HG03060 (cell line): ENCODE measurements at regions not wholly inside any gene's neighbourhood (a gene's known extent, or its start where the extent isn't known, plus 50 kb on each side); places are given as distances from the start of the nearest gene placed in this dataset.
A peak's percentile ranks its signal among the peaks of the same experiment; 100 is the strongest.
"Not testable (repeated sequence)": the region's sequence is repeated elsewhere in the genome, so short reads cannot be mapped to it uniquely, and the experiment has no call there.

Experiments
- ATAC-seq: cut with Tn5 transposase; IDR thresholded peaks from one replicate; pipeline ENCODE4 v1.9.1; 2021; ENCODE audit warnings: low read depth, moderate number of reproducible peaks; ENCODE audit not compliant: unreplicated experiment

DNA sequence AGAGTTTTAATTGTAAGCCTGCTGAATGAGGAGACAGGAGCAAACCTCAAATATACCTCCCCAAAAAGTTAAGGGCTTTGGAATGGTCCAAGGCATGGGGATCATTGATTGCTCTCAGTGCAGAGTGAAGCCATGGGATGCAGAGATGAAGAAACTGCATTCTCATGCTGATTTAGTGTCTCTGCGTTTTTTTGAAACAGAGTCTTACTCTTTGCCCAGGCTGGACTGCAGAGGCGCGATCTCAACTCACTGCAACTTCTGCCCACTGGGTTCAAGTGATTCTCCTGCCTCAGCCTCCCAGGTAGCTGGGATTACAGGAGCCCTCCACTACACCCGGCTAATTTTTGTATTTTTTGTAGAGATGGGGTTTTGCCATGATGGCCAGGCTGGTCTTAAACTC, 99.3 kb upstream of the ETV3 start:
- no peak for ATAC-seq

DNA sequence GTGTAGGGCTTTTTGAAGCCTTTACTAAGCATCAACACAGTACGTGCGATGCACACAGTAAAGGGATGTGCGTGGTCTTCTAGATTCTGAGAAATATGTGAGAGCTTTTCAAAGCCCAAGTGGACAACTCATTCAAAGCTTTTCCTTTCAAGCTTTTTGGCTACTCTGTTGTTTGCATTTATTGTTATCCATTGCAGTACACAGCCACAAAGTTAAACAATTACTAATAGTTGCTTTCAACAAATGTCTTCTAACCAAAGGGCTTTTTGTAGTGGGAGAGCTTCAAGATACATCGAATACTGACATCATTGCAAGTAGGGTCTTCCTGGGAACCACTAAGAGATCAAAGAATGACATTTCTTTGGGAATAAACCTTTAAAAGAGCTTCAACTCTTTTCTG, 97.9 kb upstream of the ETV3 start:
- ATAC-seq = no peak

DNA sequence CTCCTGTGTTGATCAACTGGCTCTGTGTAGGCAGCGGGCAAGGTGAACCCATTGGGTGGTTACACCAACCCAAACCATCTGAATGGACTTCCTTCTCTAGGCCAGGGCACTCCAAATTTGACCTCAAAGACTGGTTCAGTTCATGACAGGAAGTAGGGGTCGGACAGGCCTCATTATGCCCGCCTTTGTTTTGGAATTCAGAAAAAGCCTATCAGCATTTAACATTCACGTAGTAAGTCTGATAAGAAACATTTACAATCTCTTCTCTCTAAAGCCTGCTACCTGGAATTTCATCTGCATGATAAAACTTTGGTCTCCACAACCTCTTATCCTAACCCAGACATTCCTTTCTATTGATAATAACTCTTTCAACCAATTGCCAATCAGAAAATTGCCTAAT, 97.1 kb upstream of the ETV3 start:
- no peak for ATAC-seq

DNA sequence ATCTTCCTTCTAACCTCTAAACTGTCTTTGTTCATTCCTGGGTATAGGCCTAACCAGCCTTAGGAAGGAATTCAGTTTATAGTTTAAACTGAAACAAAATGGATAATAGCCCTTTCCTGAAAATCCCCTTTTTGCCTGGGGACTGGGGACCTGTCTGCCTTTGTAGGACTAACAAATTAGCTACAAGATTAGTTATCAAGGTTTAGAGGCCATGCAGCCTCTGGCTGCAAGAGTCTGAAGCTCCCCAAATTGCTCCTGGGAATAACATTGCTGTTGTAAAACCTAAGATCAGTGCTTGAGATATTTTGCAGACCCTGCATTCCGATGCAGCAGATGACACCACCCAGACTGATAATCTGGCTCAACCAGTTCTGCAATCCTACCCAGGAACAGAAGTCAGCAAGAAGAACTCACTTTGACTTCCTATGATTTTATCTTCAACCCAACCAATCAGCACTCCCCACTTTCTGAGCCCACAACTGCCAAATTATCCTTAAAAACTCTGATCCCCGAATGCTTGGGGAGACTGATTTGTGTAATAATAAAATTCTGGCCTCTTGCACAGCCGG, 96.6 kb upstream of the ETV3 start:
- no peak for ATAC-seq

DNA sequence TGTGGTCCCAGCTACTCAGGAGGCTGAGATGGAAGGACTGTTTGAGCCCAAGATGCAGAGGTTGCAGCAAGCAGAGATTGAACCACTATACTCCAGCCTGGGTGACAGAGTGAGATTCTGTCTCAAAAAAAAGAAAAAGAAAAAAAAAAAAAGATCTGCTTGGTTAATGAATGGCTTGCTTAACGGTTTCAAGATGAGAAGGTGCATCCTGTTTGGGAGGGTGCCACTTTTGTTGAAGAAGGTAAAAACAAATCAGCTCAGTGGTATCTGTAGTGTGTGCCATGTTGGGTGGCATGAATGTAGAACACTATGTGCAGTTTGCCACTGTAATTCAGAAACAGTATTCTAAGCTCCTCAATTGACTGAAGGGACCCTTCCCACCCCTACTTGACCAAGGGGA, 94.9 kb upstream of the ETV3 start:
- ATAC-seq = peak; percentile 46

DNA sequence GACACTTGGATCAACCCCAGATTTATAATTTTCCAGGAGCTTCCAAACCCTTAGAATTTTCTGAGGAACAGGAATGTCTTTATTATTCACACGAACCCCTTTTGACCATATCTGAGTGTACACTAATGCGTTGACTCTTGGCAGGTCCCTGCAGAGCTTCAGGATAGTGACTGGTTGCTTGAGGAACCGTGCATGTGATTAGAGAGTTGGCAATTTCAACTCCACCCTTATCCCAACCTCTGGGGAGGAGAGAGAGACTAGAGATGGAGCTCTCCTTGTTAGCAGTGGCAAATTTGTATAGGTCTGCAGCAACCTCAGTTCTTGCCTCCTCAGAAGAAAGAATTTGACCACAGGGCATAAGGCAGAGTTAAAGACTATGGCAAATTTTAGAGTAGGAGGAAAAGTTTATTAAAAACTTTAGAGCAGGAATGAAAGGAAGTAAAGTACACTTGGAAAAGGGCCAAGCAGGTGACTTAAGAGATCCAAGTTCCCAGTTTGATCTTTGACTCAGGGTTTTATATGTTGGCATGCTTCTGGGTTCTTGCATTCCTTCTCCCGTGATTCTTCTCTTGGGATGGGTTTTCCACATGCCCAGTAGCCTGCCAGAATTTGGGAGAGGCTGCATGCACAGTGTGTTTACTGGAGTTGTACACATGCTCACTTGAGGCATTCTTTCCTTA, 93.8 kb upstream of the ETV3 start:
- ATAC-seq = no peak

DNA sequence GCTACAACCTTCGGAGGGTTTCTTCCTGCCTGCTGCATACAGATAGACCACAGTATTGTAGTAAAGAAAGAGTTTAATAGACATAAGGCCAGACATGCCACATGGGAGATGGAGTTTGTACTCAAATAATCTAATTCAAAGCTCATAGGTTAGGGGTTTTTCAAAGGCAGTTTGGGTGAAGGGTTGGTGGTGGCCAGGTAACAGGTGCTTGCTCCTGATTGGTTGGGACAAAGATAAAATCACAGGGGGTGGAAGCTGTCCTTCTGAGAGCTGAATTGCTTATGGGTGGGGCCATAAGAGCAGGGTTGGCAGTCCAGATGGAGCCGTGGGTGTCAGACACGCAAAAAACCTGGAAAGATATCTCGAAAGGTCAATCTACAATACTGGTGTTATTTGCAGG, 92.3 kb upstream of the ETV3 start:
- ATAC-seq = no peak

DNA sequence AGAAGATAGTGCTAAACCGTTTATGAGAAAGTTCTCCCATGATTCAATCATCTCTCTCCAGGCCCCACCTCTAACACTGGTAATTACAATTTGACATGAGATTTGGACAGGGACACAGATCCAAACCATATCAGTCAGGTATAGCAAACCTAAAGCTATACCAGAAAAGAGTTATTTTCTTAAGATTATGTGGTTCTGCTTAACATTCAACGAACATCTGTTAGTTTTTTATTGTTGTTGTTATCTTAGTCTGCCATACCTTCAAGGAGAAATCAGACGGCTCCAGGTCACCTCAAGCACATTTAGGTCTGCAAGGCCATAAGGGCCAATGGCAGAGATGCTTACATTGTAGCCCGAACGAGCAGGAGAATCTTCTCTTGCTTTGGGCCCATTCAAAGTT, 89.5 kb upstream of the ETV3 start:
- no peak for ATAC-seq

DNA sequence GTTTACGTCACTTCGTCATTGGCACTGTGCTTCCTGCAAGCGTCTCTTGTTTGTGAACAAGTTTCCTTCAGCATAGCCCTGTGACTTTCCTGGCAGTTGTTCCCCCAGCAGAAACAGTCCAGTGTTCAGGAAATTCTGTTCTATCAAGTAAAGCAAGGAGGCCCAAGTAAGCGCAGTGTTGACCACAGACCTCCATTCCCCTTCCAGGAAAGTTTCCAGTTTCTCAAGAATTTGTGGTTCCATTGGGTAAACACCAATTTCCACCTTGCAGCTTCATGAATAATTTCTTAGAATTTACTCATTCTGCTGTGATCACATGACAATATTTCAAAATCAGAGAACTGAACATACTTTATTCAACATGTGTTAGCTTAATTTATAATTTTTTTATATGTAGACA, 88.5 kb upstream of the ETV3 start:
- no peak for ATAC-seq

DNA sequence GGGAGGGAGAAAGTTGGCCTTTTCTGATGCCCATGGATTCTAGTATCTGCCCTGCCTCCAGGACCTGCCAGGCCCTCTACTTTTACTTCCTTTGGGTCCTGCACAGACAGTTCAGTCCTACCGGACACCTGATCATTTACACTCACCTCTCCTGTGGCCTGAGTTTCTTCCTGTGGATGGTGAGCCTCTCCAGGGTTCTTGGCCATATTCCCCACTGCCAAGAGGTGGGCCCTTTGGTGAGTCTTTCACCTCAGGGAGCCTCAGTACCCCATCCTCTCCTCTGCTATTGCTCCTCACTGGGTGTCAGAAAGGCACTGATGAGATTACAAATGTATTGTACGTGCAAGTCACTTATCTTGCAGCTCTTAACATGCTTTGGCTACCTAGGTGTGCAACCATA, 81.4 kb upstream of the ETV3 start:
- no peak for ATAC-seq

DNA sequence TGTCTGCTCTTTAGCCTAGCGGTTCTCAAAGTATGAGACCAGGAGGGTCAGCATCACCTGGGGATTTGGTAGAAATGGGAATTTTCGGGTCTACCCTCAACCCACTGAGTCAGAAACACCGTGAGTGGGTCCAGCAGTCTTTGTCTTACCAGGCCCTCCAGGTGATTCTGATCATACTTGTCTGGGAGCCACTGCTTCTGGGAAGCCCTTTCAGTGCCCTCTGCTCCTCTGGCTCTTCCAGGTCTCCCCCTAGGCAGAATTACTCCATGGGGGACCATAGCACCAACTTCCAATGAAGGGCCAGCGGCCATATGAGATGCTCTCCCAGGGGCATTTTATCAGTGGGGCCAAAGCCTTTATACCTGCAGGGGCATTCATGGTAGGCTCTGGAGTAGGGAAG, 81.0 kb upstream of the ETV3 start:
- no peak for ATAC-seq

DNA sequence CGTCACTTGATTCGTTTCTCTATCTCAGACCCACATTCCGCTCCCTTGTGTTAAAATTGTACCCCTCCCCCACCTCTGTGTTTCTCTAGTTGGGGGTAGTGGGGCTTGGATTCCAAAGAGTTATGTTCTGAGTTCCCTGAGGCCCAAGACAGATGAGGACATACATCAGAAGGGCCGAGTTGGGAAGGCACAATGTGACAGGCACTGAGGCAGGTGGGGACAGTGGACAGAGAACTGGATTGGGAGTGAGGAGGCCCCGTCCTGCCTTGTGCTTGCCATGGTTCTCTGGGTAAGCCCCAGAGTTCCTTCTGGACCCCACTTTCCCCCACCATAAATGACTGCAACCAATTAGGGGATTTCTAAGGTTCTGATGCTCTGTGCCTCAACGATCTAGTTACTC, 80.5 kb upstream of the ETV3 start:
- no peak for ATAC-seq

DNA sequence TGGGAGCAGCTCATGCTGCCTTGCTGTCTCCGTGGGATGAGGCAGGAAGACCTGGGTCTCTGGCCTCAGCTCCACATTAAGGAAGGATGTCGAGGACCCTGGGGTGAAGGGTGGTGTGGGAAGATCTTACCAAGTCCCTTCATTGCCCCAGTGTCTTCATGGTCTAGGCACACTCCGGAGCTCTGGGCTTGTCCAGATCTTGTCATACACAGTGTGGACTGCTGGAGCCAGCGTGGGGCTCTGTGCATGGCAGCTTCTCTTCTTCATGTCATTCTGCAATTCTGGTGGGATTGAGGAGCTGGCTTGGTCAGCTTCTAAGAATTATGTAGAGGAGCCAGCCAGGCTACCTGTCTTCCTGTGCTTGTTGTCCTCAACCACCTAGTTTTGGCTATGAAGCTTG, 79.3 kb upstream of the ETV3 start:
- no peak for ATAC-seq

DNA sequence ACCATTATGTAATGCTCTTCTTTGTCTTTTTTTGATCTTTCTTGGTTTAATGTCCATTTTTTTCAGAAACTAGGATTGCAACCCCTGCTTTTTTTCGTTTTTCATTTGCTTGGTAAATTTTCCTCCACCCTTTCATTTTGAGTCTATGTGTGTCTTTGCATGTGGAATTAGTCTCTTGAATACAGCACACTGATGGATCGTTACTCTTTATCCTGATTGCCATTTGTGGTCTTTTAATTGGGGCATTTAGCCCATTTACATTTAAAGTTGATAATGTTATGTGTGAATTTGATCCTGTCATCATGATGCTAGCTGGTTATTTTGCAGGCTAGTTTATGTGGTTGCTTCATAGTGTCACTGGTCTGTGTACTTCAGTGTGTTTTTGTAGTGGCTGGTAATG, 75.6 kb upstream of the ETV3 start:
- no peak for ATAC-seq

DNA sequence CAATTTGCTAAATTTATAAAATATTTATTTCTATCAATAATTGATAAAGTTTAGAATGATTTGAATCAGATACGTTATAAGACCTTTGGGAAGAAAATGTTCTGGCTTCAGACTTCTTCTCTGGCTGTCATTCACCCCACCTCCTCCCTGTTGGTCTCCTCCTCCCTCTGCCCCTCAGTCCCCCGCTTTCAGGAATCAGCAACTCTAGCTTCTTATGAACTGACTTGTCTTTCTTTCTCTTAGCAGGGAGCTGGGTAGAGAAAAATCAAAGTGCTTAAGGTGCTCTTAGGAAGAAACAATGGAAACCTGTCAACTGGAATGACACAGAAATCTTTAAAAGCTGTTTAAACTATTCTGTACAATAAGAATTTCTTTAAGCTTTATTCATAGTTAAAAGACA, 71.3 kb upstream of the ETV3 start:
- ATAC-seq = no peak

DNA sequence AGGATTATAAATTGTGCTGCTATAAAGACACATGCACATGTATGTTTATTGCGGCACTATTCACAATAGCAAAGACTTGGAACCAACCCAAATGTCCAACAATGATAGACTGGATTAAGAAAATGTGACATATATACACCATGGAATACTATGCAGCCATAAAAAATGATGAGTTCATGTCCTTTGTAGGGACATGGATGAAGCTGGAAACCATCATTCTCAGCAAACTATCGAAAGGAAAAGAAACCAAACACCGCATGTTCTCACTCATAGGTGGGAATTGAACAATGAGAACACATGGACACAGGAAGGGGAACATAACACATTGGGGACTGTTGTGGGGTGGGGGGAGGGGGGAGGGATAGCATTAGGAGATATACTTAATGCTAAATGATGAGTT, 67.8 kb upstream of the ETV3 start:
- ATAC-seq = not testable (repeated sequence)

DNA sequence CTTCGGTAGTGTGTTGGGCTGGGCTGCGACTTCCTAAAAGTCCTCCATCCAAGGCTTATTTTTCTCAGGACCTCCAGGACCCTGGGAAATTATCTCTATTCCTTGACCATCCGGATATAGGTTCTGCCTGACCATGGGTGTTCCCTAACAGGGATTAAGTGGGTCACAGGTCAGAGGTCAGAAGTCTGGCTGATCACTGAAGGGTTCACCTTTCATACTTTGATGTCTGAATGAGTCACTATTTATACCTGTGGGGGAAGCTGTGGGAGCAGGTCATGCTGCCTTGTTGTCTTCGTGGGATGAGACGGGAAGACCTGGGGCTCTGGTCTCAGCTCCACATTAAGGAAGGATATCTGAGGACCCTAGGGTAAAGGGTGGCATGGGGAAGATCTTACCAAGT, 65.0 kb upstream of the ETV3 start:
- ATAC-seq = no peak

DNA sequence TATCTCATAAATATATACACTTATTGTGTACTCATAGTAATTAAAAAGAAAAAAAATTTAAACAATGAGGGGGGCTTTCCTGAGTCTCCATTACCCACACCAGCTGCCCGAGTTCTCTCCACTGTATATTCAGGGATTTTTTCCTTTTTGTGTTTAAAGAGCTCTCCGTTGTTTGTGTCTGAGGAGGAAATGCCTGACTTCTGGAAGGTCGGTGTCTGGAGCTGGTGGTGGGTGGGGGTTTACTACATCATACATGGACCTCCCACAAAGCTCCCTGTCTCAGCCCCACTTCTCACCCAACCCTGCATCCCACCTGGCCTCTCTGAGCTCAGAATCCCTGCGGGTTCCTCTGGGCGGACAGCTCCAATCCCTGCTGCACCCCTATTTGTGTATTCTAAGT, 64.1 kb upstream of the ETV3 start:
- no peak for ATAC-seq

DNA sequence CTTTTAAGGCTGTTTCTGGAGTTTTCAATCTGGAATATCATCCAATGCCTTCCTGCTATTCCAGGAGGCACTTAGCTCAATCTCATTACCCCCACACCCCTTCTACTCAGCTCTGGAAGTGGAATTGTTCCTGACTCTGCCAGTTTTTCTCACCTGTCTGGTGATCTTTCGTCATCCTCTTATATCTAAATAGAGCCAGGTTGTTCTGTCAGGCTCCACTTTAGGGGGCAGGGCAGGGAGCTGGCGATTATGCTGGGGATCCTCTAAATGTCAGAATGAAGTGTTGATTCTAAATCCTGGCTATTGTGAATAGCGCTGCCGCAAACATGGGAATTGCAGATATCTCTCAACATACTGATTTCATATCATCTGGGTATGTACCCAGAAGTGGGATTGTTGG, 63.6 kb upstream of the ETV3 start:
- ATAC-seq = no peak

DNA sequence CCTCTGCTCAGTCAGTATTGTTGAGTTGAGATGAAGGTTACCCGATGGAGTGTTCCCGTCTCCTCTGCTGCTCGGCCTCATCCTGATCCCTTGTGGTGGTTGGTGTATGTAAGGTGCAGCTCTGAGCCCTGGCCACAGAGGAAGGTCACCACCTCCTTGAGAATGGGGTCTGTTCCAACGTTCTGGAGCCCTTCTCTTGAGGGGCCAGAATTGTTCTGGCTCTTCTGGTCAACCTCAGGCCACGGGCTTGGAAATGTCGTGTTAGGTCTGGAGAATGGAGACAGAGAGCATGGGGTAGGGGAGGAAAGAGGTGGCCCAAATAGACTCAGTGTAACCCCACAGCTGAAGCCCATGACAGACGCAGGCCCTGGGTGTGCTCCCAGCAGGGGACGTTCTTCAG, 62.3 kb upstream of the ETV3 start:
- ATAC-seq = no peak

DNA sequence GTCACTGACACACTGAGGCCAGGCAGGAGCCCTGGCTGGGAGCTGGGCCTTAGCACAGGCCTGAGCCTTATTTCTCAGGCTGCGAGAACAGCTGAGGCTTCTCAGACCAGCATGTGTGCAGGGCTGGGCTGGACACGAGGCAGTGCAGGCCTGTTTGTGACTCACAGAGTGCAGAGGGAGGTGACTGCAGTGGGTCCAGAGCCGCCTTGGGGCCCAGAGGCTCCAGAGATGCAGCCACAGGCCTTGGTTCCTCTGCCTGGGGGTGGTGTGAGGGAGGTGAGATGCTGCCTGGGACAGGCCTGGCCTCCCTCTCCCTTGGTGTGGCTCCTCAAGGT, 61.2 kb upstream of the ETV3 start:
- no peak for ATAC-seq

DNA sequence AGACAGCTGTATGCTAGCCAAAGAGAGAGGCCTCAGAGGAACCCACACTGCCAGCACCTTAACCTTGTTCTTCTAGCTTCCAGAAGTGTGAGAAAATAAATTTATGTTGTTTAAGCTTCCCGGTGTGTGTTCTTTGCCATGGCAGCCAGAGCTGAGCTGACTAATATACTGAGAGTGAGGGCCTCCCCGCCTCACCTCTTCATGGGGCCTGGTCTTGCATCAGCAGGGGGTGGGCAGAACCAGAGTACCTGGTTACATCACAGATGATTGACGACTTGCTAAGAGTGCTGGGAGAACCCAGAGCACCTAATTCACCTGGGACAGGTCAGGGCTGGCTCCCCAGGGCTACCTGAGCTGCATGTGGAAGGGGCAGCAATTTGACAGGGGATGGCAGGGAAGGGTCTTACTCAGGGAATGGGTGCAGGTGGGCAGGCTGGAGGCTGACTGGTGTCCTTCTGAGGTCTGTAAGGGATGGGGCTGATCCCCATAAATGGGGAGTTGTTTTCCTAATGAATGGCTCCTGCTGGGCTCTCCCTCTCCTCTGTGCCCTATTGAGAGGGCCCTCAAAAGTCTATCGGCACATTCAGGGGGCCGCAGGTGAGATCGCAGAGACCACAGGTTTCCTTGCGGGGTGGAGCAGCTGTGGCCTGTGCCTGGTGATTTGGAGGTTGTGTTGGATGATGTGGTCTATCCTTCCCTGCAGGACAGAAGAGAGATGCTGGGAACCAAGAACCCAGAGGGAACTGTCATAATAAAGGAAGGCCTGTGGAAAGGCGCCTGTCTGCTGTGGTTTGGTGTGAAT, 60.6 kb upstream of the ETV3 start:
- no peak for ATAC-seq
